ENCODE measurements at regions not wholly inside any gene's neighbourhood (a gene's known extent, or its start where the extent isn't known, plus 50 kb on each side); places are given as distances from the start of the nearest gene placed in this dataset.
"Not testable (repeated sequence)": the region's sequence is repeated elsewhere in the genome, so short reads cannot be mapped to it uniquely, and the experiment has no call there.

GRCh38 chr3:110624576-110624975, 447.0 kb upstream of the NECTIN3 start:
- no peak for DNase-seq
- no peaks in the 10 kb centered on the region for H3K9me3 Mint-ChIP-seq (ENCODE audit: low read depth, unreplicated experiment)
- intact Hi-C loops (cut with micrococcal nuclease; ENCODE audit: unreplicated experiment), result no loop called here
- CTCF ChIA-PET, result no interaction called here
- no peak overlapping the region for H3K4me3 Mint-ChIP-seq (ENCODE audit: low read depth, unreplicated experiment)
- TF ChIP-seq CTCF (IDR thresholded peaks at IDR 0.05; ENCODE audit: unreplicated experiment), result no peak
- no peak overlapping the region for H3K27ac Mint-ChIP-seq (ENCODE audit: unreplicated experiment)
- peaks cover 68% of the 10 kb centered on the region for H3K4me1 Mint-ChIP-seq (ENCODE audit: low read depth, unreplicated experiment)
- no peaks in the 10 kb centered on the region for H3K36me3 Mint-ChIP-seq (ENCODE audit: insufficient read depth, unreplicated experiment)
- BruUV-seq (replicated peaks), result no TSS peak
- no peaks in the 10 kb centered on the region for H3K27me3 Mint-ChIP-seq (ENCODE audit: unreplicated experiment)

- H3K36me3 Mint-ChIP-seq (ENCODE audit: insufficient read depth, unreplicated experiment), result no peaks in the 10 kb centered on the region
- no peak overlapping the region for H3K27ac Mint-ChIP-seq (ENCODE audit: unreplicated experiment)
- CTCF ChIA-PET, result no interaction called here
- TF ChIP-seq CTCF (IDR thresholded peaks at IDR 0.05; ENCODE audit: unreplicated experiment), result no peak
- DNase-seq, result no peak
- no peaks in the 10 kb centered on the region for H3K27me3 Mint-ChIP-seq (ENCODE audit: unreplicated experiment)
- H3K9me3 Mint-ChIP-seq (ENCODE audit: low read depth, unreplicated experiment), result no peaks in the 10 kb centered on the region
- peaks cover 61% of the 10 kb centered on the region for H3K4me1 Mint-ChIP-seq (ENCODE audit: low read depth, unreplicated experiment)
- no TSS peak for BruUV-seq (replicated peaks)
- intact Hi-C loops (cut with micrococcal nuclease; ENCODE audit: unreplicated experiment), result no loop called here
- no peak overlapping the region for H3K4me3 Mint-ChIP-seq (ENCODE audit: low read depth, unreplicated experiment)
Measured at GRCh38 chr3:110625201-110625747, 446.3 kb upstream of the NECTIN3 start.

- H3K27me3 Mint-ChIP-seq (ENCODE audit: unreplicated experiment); intact Hi-C loops (cut with micrococcal nuclease; ENCODE audit: unreplicated experiment); H3K9me3 Mint-ChIP-seq (ENCODE audit: low read depth, unreplicated experiment); H3K27ac Mint-ChIP-seq (ENCODE audit: unreplicated experiment); BruUV-seq (replicated peaks); CTCF ChIA-PET; DNase-seq; H3K36me3 Mint-ChIP-seq (ENCODE audit: insufficient read depth, unreplicated experiment); H3K4me3 Mint-ChIP-seq (ENCODE audit: low read depth, unreplicated experiment): not testable (repeated sequence)
- H3K4me1 Mint-ChIP-seq (ENCODE audit: low read depth, unreplicated experiment), result peaks cover 49% of the 10 kb centered on the region
Measured at GRCh38 chr3:110626652-110627111, 444.9 kb upstream of the NECTIN3 start.

GRCh38 chr3:110628650-110629301, 442.8 kb upstream of the NECTIN3 start:
- H3K27ac Mint-ChIP-seq (ENCODE audit: unreplicated experiment), result no peak overlapping the region
- TF ChIP-seq CTCF (IDR thresholded peaks at IDR 0.05; ENCODE audit: unreplicated experiment), result no peak
- intact Hi-C loops (cut with micrococcal nuclease; ENCODE audit: unreplicated experiment), result no loop called here
- no peaks in the 10 kb centered on the region for H3K9me3 Mint-ChIP-seq (ENCODE audit: low read depth, unreplicated experiment)
- CTCF ChIA-PET, result interaction anchor here (0.7 kb wide), 1 partner anchor 39 kb away, joined by 6 read pairs; no protein-coding TSS in a partner anchor
- H3K4me3 Mint-ChIP-seq (ENCODE audit: low read depth, unreplicated experiment), result no peak overlapping the region
- BruUV-seq (replicated peaks), result no TSS peak
- no peak for DNase-seq
- no peaks in the 10 kb centered on the region for H3K36me3 Mint-ChIP-seq (ENCODE audit: insufficient read depth, unreplicated experiment)
- H3K4me1 Mint-ChIP-seq (ENCODE audit: low read depth, unreplicated experiment), result peaks cover 33% of the 10 kb centered on the region
- no peaks in the 10 kb centered on the region for H3K27me3 Mint-ChIP-seq (ENCODE audit: unreplicated experiment)

- DNase-seq, result no peak
- H3K27me3 Mint-ChIP-seq (ENCODE audit: unreplicated experiment), result no peaks in the 10 kb centered on the region
- no TSS peak for BruUV-seq (replicated peaks)
- no peaks in the 10 kb centered on the region for H3K9me3 Mint-ChIP-seq (ENCODE audit: low read depth, unreplicated experiment)
- intact Hi-C loops (cut with micrococcal nuclease; ENCODE audit: unreplicated experiment), result no loop called here
- no peak overlapping the region for H3K4me3 Mint-ChIP-seq (ENCODE audit: low read depth, unreplicated experiment)
- no peak overlapping the region for H3K27ac Mint-ChIP-seq (ENCODE audit: unreplicated experiment)
- peaks cover 24% of the 10 kb centered on the region for H3K4me1 Mint-ChIP-seq (ENCODE audit: low read depth, unreplicated experiment)
- H3K36me3 Mint-ChIP-seq (ENCODE audit: insufficient read depth, unreplicated experiment), result no peaks in the 10 kb centered on the region
- TF ChIP-seq CTCF (IDR thresholded peaks at IDR 0.05; ENCODE audit: unreplicated experiment), result no peak
- CTCF ChIA-PET, result interaction anchor here (0.7 kb wide), 1 partner anchor 118 kb away, joined by 3 read pairs; no protein-coding TSS in a partner anchor
Measured at GRCh38 chr3:110629917-110630316, 441.7 kb upstream of the NECTIN3 start.

Measured in Calu3 (cell line).